Type B pancreatic cell (in vitro differentiated cells): ENCODE measurements at regions not wholly inside any gene's neighbourhood (a gene's known extent, or its start where the extent isn't known, plus 50 kb on each side); places are given as distances from the start of the nearest gene placed in this dataset.

Source experiments
- DNase-seq: peaks from one replicate; pipeline ENCODE4 v3.0.0; 2021; ENCODE audit warnings: mixed read lengths; ENCODE audit not compliant: unreplicated experiment; ENCODE audit errors: extremely low spot score
- H3K27ac Mint-ChIP-seq: 2 replicates; pipeline ENCODE4 v1.8.0; 2021; ENCODE audit warnings: mild to moderate bottlenecking, mixed read lengths
- H3K27me3 Mint-ChIP-seq: 2 replicates; pipeline ENCODE4 v1.8.0; 2021; ENCODE audit warnings: mixed read lengths
- H3K36me3 Mint-ChIP-seq: 2 replicates; pipeline ENCODE4 v1.8.0; 2021; ENCODE audit warnings: mixed read lengths
- H3K4me1 Mint-ChIP-seq: one replicate; pipeline ENCODE4 v1.8.0; 2021; ENCODE audit warnings: mixed read lengths; ENCODE audit not compliant: unreplicated experiment
- H3K4me3 Mint-ChIP-seq: 2 replicates; pipeline ENCODE4 v1.8.0; 2021; ENCODE audit warnings: mild to moderate bottlenecking, mixed read lengths
- H3K9me3 Mint-ChIP-seq: 2 replicates; pipeline ENCODE4 v1.8.0; 2021; ENCODE audit warnings: mixed read lengths
- TF ChIP-seq, protein P1 (sequence below): fragments of 200-600 bp; sonication (generic); conservative IDR thresholded peaks from 2 replicates; pipeline ENCODE4 v1.5.0; 2021; ENCODE audit warnings: antibody characterized with exemption, mild to moderate bottlenecking

- peaks cover 26% of the 10 kb centered on the region for H3K27me3 Mint-ChIP-seq
- H3K4me1 Mint-ChIP-seq: peaks cover 24% of the 10 kb centered on the region
- no peak overlapping the region for H3K27ac Mint-ChIP-seq
- TF ChIP-seq, protein P1, sequence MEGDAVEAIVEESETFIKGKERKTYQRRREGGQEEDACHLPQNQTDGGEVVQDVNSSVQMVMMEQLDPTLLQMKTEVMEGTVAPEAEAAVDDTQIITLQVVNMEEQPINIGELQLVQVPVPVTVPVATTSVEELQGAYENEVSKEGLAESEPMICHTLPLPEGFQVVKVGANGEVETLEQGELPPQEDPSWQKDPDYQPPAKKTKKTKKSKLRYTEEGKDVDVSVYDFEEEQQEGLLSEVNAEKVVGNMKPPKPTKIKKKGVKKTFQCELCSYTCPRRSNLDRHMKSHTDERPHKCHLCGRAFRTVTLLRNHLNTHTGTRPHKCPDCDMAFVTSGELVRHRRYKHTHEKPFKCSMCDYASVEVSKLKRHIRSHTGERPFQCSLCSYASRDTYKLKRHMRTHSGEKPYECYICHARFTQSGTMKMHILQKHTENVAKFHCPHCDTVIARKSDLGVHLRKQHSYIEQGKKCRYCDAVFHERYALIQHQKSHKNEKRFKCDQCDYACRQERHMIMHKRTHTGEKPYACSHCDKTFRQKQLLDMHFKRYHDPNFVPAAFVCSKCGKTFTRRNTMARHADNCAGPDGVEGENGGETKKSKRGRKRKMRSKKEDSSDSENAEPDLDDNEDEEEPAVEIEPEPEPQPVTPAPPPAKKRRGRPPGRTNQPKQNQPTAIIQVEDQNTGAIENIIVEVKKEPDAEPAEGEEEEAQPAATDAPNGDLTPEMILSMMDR: no peak
- H3K9me3 Mint-ChIP-seq: no peaks in the 10 kb centered on the region
- H3K4me3 Mint-ChIP-seq: no peak overlapping the region
- DNase-seq: peak; percentile 51
- H3K36me3 Mint-ChIP-seq: no peaks in the 10 kb centered on the region
Observed at GRCh38 chr2:239874636-239875356, 150.3 kb downstream of the NDUFA10 start.

- peak; percentile 42 for DNase-seq
- no peaks in the 10 kb centered on the region for H3K36me3 Mint-ChIP-seq
- no peak overlapping the region for H3K27ac Mint-ChIP-seq
- peaks cover 17% of the 10 kb centered on the region for H3K4me1 Mint-ChIP-seq
- peaks cover 26% of the 10 kb centered on the region for H3K27me3 Mint-ChIP-seq
- H3K4me3 Mint-ChIP-seq: no peak overlapping the region
- no peaks in the 10 kb centered on the region for H3K9me3 Mint-ChIP-seq
- TF ChIP-seq, protein P1: no peak
Observed at GRCh38 chr2:239873656-239874635, 151.2 kb downstream of the NDUFA10 start.

GRCh38 chr2:239871481-239872435, 153.4 kb downstream of the NDUFA10 start:
- peak; percentile 64 for DNase-seq
- Mint-ChIP-seq H3K27ac (no peak overlapping the region), H3K27me3 (peaks cover 18% of the 10 kb centered on the region), H3K9me3 (no peaks in the 10 kb centered on the region), H3K4me3 (no peak overlapping the region), H3K4me1 (no peaks in the 10 kb centered on the region), H3K36me3 (no peaks in the 10 kb centered on the region)
- TF ChIP-seq, protein P1: no peak

GRCh38 chr2:239870863-239871262, 154.3 kb downstream of the NDUFA10 start:
- TF ChIP-seq, protein P1: no peak
- no peak overlapping the region for H3K4me3 Mint-ChIP-seq
- peak; percentile 11 for DNase-seq
- H3K36me3 Mint-ChIP-seq: no peaks in the 10 kb centered on the region
- peaks cover 14% of the 10 kb centered on the region for H3K27me3 Mint-ChIP-seq
- H3K4me1 Mint-ChIP-seq: no peaks in the 10 kb centered on the region
- H3K9me3 Mint-ChIP-seq: no peaks in the 10 kb centered on the region
- no peak overlapping the region for H3K27ac Mint-ChIP-seq

DNA sequence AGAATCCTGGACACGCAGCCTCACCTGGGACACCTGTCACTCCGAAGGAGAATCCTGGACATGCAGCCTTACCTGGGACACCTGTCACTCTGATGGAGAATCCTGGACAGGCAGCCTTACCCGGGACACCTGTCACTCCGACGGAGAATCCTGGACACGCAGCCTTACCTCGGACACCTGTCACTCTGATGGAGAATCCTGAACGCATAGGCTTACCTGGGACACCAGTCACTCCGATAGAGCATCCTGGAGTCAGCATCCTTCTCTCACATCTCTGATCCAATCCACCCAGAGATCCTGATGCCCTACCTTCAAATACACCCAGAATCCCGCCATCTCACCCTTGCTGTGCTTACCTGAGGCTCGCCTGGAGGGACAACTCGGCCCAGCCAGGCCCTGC, 154.9 kb downstream of the NDUFA10 start:
- no peak overlapping the region for H3K4me3 Mint-ChIP-seq
- no peaks in the 10 kb centered on the region for H3K36me3 Mint-ChIP-seq
- TF ChIP-seq, protein P1: no peak
- H3K9me3 Mint-ChIP-seq: no peaks in the 10 kb centered on the region
- H3K27me3 Mint-ChIP-seq: peaks cover 14% of the 10 kb centered on the region
- peak; percentile 39 for DNase-seq
- H3K27ac Mint-ChIP-seq: no peak overlapping the region
- H3K4me1 Mint-ChIP-seq: no peaks in the 10 kb centered on the region
